Karpas-422 (cell line): ENCODE measurements at regions not wholly inside any gene's neighbourhood (a gene's known extent, or its start where the extent isn't known, plus 50 kb on each side); places are given as distances from the start of the nearest gene placed in this dataset.

ENCODE experiments used
- DNase-seq: peaks from one replicate; pipeline ENCODE4 v3.0.0-alpha.2; 2015
- H2AFZ ChIP-seq: fragments of 200-600 bp; sonication (generic); 2 replicates; pipeline ENCODE4 v1.6.1; 2014; ENCODE audit warnings: antibody characterized with exemption, low read length, mixed read lengths
- H3K27ac ChIP-seq: fragments of 200-600 bp; sonication (generic); 2 replicates; pipeline ENCODE4 v1.5.1; 2014; ENCODE audit warnings: mild to moderate bottlenecking, low read length, moderate library complexity
- H3K27me3 ChIP-seq: fragments of 200-600 bp; sonication (generic); 2 replicates; pipeline ENCODE4 v1.6.1; 2014; ENCODE audit warnings: low read length, mixed read lengths
- H3K36me3 ChIP-seq: fragments of 200-600 bp; sonication (generic); 2 replicates; pipeline ENCODE4 v1.6.1; 2014; ENCODE audit warnings: low read length, mixed read lengths; ENCODE audit not compliant: insufficient read depth
- H3K4me1 ChIP-seq: fragments of 200-600 bp; sonication (generic); 2 replicates; pipeline ENCODE4 v1.6.1; 2014; ENCODE audit warnings: mild to moderate bottlenecking, low read length, mixed read lengths
- H3K4me2 ChIP-seq: fragments of 200-600 bp; sonication (generic); 2 replicates; pipeline ENCODE4 v1.6.1; 2014; ENCODE audit warnings: low read length, low read depth, mild to moderate bottlenecking; ENCODE audit not compliant: poor library complexity, severe bottlenecking
- H3K4me3 ChIP-seq: fragments of 200-600 bp; sonication (generic); 2 replicates; pipeline ENCODE4 v1.5.1; 2014; ENCODE audit warnings: mild to moderate bottlenecking, antibody characterized with exemption, low read length, mixed read lengths
- H3K79me2 ChIP-seq: fragments of 200-600 bp; sonication (generic); 2 replicates; pipeline ENCODE4 v1.6.1; 2014; ENCODE audit warnings: mild to moderate bottlenecking, low read length, mixed read lengths
- H3K9ac ChIP-seq: fragments of 200-600 bp; sonication (generic); 2 replicates; pipeline ENCODE4 v1.6.0; 2014; ENCODE audit warnings: low read length
- H3K9me2 ChIP-seq: fragments of 200-600 bp; sonication (generic), shearing (Covaris generic); replicated peaks from 2 replicates; pipeline ENCODE4 v1.6.0; 2014; ENCODE audit warnings: mild to moderate bottlenecking, low read length, moderate library complexity; ENCODE audit not compliant: insufficient read depth
- H3K9me3 ChIP-seq: fragments of 300-700, 200-600 bp; sonication (generic); 2 replicates; pipeline ENCODE4 v1.6.1; 2014; ENCODE audit warnings: low read length, mixed read lengths
- H4K20me1 ChIP-seq: fragments of 200-600 bp; sonication (generic); 2 replicates; pipeline ENCODE4 v1.6.1; 2014; ENCODE audit warnings: mild to moderate bottlenecking, antibody characterized with exemption, low read length, low read depth; ENCODE audit not compliant: insufficient read depth

GRCh38 chr14:24713404-24713803 lies 79.4 kb upstream of the GZMB start:
- Histone ChIP-seq H2AFZ (no peak overlapping the region), H3K79me2 (no peaks in the 10 kb centered on the region), H3K9me3 (no peaks in the 10 kb centered on the region), H3K9ac (no peak overlapping the region), H3K4me1 (no peaks in the 10 kb centered on the region), H3K27me3 (no peaks in the 10 kb centered on the region), H4K20me1 (no peaks in the 10 kb centered on the region), H3K4me3 (no peak overlapping the region), H3K27ac (no peak overlapping the region), H3K4me2 (no peak overlapping the region), H3K36me3 (no peaks in the 10 kb centered on the region), H3K9me2 (no peaks in the 10 kb centered on the region)
- no peak for DNase-seq

GRCh38 chr14:24712909-24713308 lies 78.9 kb upstream of the GZMB start:
- Histone ChIP-seq H2AFZ (no peak overlapping the region), H3K9me3 (no peaks in the 10 kb centered on the region), H3K27me3 (no peaks in the 10 kb centered on the region), H3K27ac (no peak overlapping the region), H4K20me1 (no peaks in the 10 kb centered on the region), H3K36me3 (no peaks in the 10 kb centered on the region), H3K4me2 (no peak overlapping the region), H3K79me2 (no peaks in the 10 kb centered on the region), H3K9ac (no peak overlapping the region), H3K4me1 (no peaks in the 10 kb centered on the region), H3K9me2 (no peaks in the 10 kb centered on the region), H3K4me3 (no peak overlapping the region)
- no peak for DNase-seq

GRCh38 chr14:24712374-24712773 lies 78.4 kb upstream of the GZMB start:
- H3K9me3 ChIP-seq: no peaks in the 10 kb centered on the region
- no peaks in the 10 kb centered on the region for H3K27me3 ChIP-seq
- H3K4me1 ChIP-seq: no peaks in the 10 kb centered on the region
- no peaks in the 10 kb centered on the region for H3K36me3 ChIP-seq
- H3K9ac ChIP-seq: no peak overlapping the region
- no peak for DNase-seq
- no peak overlapping the region for H2AFZ ChIP-seq
- H3K4me3 ChIP-seq: no peak overlapping the region
- no peak overlapping the region for H3K27ac ChIP-seq
- no peaks in the 10 kb centered on the region for H3K79me2 ChIP-seq
- H4K20me1 ChIP-seq: no peaks in the 10 kb centered on the region
- H3K9me2 ChIP-seq: no peaks in the 10 kb centered on the region
- H3K4me2 ChIP-seq: no peak overlapping the region

GRCh38 chr14:24710403-24711112 lies 76.6 kb upstream of the GZMB start:
- no peak overlapping the region for H3K9ac ChIP-seq

GRCh38 chr14:24708684-24709083 lies 74.7 kb upstream of the GZMB start:
- Histone ChIP-seq H3K27me3 (no peaks in the 10 kb centered on the region), H3K79me2 (no peaks in the 10 kb centered on the region), H3K9me2 (no peaks in the 10 kb centered on the region), H3K9me3 (no peaks in the 10 kb centered on the region), H3K27ac (no peak overlapping the region), H3K9ac (no peak overlapping the region), H3K4me1 (peaks cover 8% of the 10 kb centered on the region), H4K20me1 (no peaks in the 10 kb centered on the region), H3K4me3 (no peak overlapping the region), H3K4me2 (no peak overlapping the region), H3K36me3 (no peaks in the 10 kb centered on the region), H2AFZ (no peak overlapping the region)
- no peak for DNase-seq

More at GRCh38 chr14:24710403-24711112, 76.6 kb upstream of the GZMB start:
- H3K4me1 ChIP-seq: peaks cover 6% of the 10 kb centered on the region
- no peak overlapping the region for H3K27ac ChIP-seq
- no peaks in the 10 kb centered on the region for H3K9me3 ChIP-seq
- no peak overlapping the region for H3K4me3 ChIP-seq
- no peaks in the 10 kb centered on the region for H3K27me3 ChIP-seq
- no peak overlapping the region for H2AFZ ChIP-seq
- no peaks in the 10 kb centered on the region for H3K9me2 ChIP-seq
- no peaks in the 10 kb centered on the region for H3K36me3 ChIP-seq
- H3K79me2 ChIP-seq: no peaks in the 10 kb centered on the region
- H3K4me2 ChIP-seq: no peak overlapping the region
- H4K20me1 ChIP-seq: no peaks in the 10 kb centered on the region
- DNase-seq: peak; percentile 89

- no peak overlapping the region for H2AFZ ChIP-seq
- no peak overlapping the region for H3K9ac ChIP-seq
- no peaks in the 10 kb centered on the region for H3K79me2 ChIP-seq
- H3K27ac ChIP-seq: no peak overlapping the region
- H3K4me3 ChIP-seq: no peak overlapping the region
- no peaks in the 10 kb centered on the region for H3K36me3 ChIP-seq
- H3K27me3 ChIP-seq: no peaks in the 10 kb centered on the region
- H3K9me3 ChIP-seq: no peaks in the 10 kb centered on the region
- no peak overlapping the region for H3K4me2 ChIP-seq
- H3K4me1 ChIP-seq: peaks cover 8% of the 10 kb centered on the region
- H3K9me2 ChIP-seq: peaks cover 1% of the 10 kb centered on the region; the same call in 1 of the 2 replicates
- no peaks in the 10 kb centered on the region for H4K20me1 ChIP-seq
- no peak for DNase-seq
Observed at GRCh38 chr14:24706351-24706750, 72.4 kb upstream of the GZMB start.

- H3K27me3 ChIP-seq: no peaks in the 10 kb centered on the region
- H3K4me3 ChIP-seq: no peak overlapping the region
- H3K36me3 ChIP-seq: no peaks in the 10 kb centered on the region
- H3K4me2 ChIP-seq: no peak overlapping the region
- H3K9ac ChIP-seq: no peak overlapping the region
- H3K27ac ChIP-seq: no peak overlapping the region
- H3K9me3 ChIP-seq: no peaks in the 10 kb centered on the region
- peaks cover 4% of the 10 kb centered on the region; the same call in 1 of the 2 replicates for H3K9me2 ChIP-seq
- no peaks in the 10 kb centered on the region for H3K79me2 ChIP-seq
- no peak overlapping the region for H2AFZ ChIP-seq
- H4K20me1 ChIP-seq: no peaks in the 10 kb centered on the region
- peak; percentile 59 for DNase-seq
- H3K4me1 ChIP-seq: peaks cover 8% of the 10 kb centered on the region
Observed at GRCh38 chr14:24705840-24706239, 71.8 kb upstream of the GZMB start.

GRCh38 chr14:24701062-24701461 lies 67.1 kb upstream of the GZMB start:
- H3K4me3 ChIP-seq: no peak overlapping the region
- no peak overlapping the region for H3K27ac ChIP-seq
- no peak overlapping the region for H3K9ac ChIP-seq
- H3K27me3 ChIP-seq: no peaks in the 10 kb centered on the region
- H3K79me2 ChIP-seq: no peaks in the 10 kb centered on the region
- H3K9me2 ChIP-seq: peaks cover 4% of the 10 kb centered on the region; the same call in 1 of the 2 replicates
- no peaks in the 10 kb centered on the region for H3K36me3 ChIP-seq
- H4K20me1 ChIP-seq: no peaks in the 10 kb centered on the region
- H3K4me2 ChIP-seq: no peak overlapping the region
- no peak for DNase-seq
- peaks cover 5% of the 10 kb centered on the region; the same call in 1 of the 2 replicates for H3K9me3 ChIP-seq
- H3K4me1 ChIP-seq: peaks cover 13% of the 10 kb centered on the region
- H2AFZ ChIP-seq: no peak overlapping the region
